WTC11 (cell line): ENCODE measurements at regions not wholly inside any gene's neighbourhood (a gene's known extent, or its start where the extent isn't known, plus 50 kb on each side); places are given as distances from the start of the nearest gene placed in this dataset.

Source experiments
- CTCF ChIP-seq: fragments of 200-600 bp; IDR thresholded peaks from 2 replicates; pipeline ENCODE4 v1.8.0; 2022; ENCODE audit warnings: antibody characterized with exemption
- NR2C2 ChIP-seq: sonication (generic); formaldehyde crosslinking; IDR thresholded peaks from 2 replicates; pipeline ENCODE4 v1.8.0; 2022; ENCODE audit warnings: mild to moderate bottlenecking, missing genetic modification reagents
- PRDM15 ChIP-seq: sonication (generic); formaldehyde crosslinking; IDR thresholded peaks from 2 replicates; pipeline ENCODE4 v1.8.0; 2022; ENCODE audit warnings: missing genetic modification reagents
- PRRX2 ChIP-seq: fragments of 250-450 bp; sonication (Bioruptor Pico); IDR thresholded peaks from 2 replicates; pipeline ENCODE4 v1.8.0; 2021; ENCODE audit warnings: mild to moderate bottlenecking
- SMAD3 ChIP-seq: sonication (generic); formaldehyde crosslinking; IDR thresholded peaks from 2 replicates; pipeline ENCODE4 v1.8.0; 2022; ENCODE audit warnings: missing genetic modification reagents, mild to moderate bottlenecking, borderline replicate concordance

GRCh38 chr2:2919026-2919425 lies 458.6 kb downstream of the EIPR1 start:
- no peak for TF ChIP-seq CTCF
- no peak for TF ChIP-seq PRRX2 (CRISPR knock-in tag)
- no peak for TF ChIP-seq SMAD3
- TF ChIP-seq PRDM15 (CRISPR knock-in tag), result no peak
- no peak for TF ChIP-seq NR2C2
